Frontal cortex (tissue), 3 donors: ENCODE measurements at regions not wholly inside any gene's neighbourhood (a gene's known extent, or its start where the extent isn't known, plus 50 kb on each side); places are given as distances from the start of the nearest gene placed in this dataset.

Experiments used
- DNase-seq, 2 donors: peaks; one replicate each; pipeline ENCODE4 v3.0.0; 2012; ENCODE audit warnings: low spot score in 2 of 2
- FAIRE-seq: peaks from 2 replicates; lab custom pipeline; 2012; peaks lifted over from hg19 to GRCh38; lab: Jason Lieb, UNC
- donor health status: control.
- donor health status: control.
- donor health status: control.

GRCh38 chr9:10674586-10674985 lies 61.8 kb upstream of the PTPRD start:
- FAIRE-seq = no peak

DNA sequence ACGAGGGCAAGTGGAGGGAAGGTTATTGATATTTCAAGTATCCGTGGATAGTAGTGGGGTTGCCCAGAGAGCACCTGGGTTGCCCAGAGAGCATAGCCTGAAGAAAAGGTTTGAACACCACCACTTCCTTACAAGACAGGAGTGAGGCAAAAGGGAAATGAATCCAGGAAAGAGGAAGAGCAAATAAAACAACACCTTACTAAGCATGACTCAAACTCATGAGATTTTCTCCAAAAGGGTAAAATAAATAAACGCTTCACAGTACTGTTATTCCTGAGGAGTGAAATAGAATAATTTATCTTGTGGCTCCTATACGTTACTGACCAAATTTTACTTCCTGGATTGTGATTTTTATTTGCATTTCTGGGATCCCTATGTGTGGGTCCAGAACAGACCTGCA lies 65.2 kb upstream of the PTPRD start:
- no peak for DNase-seq

More at GRCh38 chr9:10674586-10674985, 61.8 kb upstream of the PTPRD start:
- DNase-seq = no peak

GRCh38 chr9:10678790-10679189 lies 66.0 kb upstream of the PTPRD start:
- no peak for FAIRE-seq
- no peak for DNase-seq

More for the DNA sequence above, 65.2 kb upstream of the PTPRD start:
- no peak for FAIRE-seq

DNA sequence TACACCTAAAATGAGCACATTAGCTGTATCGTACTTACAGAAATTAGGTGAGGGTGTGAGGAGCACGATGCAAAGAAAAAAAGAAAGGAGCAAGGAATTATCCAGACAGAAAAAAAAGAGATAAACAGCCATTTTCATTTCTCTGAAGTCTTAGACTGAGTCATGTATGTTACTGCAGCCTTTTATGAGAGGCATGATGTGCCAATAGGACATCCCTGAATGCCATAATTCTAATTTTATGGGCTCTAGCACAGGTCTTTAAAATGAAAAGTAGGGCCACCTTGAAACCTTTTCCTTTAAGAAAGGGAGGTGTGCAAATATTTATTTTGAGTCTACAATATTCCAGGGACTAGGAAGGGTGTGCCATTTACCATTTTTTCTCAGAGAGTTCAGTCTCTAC lies 74.1 kb upstream of the PTPRD start:
- DNase-seq = no peak
- no peak for FAIRE-seq

- DNase-seq = no peak
- no peak for FAIRE-seq
Observed at GRCh38 chr9:10690546-10690945, 77.7 kb upstream of the PTPRD start.

DNA sequence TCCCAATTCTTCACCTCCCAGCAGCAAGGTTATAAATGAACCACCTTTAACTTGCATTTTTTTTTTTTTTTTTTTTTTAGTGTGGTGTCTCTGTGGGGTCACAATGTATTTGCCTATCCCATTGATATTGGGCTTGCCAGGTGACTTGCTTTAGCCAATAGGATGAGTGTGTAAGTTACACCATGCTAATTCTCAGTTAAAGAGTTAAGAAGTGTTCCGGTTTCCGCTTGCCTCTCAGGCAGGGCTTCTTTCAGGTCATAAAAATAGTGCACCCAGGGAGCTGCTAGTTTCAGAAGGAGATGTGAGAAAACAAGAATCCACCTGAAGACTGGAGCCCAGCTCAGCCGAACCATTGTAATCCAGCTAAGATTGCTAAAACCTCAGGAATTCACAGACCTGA lies 84.2 kb upstream of the PTPRD start:
- FAIRE-seq = no peak
- DNase-seq = no peak

GRCh38 chr9:10700291-10700690 lies 87.5 kb upstream of the PTPRD start:
- DNase-seq (no peak), FAIRE-seq (no peak)

DNA sequence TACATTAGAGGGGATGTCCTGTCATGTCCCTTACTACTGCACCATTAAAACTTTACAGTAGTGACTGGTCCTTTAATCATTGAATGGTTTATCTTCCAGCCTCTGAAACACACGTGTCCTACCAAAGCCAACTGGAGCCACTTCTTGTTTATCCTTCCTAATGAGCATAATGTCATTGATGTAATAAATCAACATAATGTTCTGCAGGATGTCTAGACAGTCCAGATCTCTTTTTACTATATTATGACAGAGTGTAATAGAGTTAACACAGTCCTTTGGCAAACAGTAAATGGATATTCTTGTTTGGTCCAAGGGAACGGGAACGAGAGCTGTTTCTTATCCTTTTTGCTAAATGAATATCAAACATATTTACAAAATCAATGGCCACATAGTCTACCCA lies 88.1 kb upstream of the PTPRD start:
- FAIRE-seq = no peak
- no peak for DNase-seq

DNA sequence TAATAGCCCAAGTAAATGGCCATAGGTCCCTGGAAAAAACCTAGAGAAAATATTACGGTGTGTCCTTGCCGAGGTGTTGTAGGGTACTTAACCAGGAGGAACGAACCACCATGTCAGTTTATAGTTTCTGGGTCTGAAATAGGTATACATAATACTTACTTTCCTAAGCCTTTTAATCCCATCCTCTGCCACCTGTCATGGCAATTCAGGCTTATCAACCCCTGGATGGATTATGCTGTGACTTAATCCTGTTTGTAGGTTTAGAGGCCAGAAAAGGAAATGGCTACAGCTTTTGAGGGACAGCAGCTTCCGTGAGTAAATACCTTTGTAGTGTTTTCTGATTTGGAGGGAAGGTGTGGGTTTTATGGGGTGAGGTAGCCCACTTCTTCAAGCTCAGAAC lies 89.1 kb upstream of the PTPRD start:
- FAIRE-seq (no peak), DNase-seq (no peak)

GRCh38 chr9:10703139-10703538 lies 90.3 kb upstream of the PTPRD start:
- DNase-seq (no peak), FAIRE-seq (no peak)

GRCh38 chr9:10704720-10705119 lies 91.9 kb upstream of the PTPRD start:
- no peak for DNase-seq
- no peak for FAIRE-seq

GRCh38 chr9:10705383-10705782 lies 92.6 kb upstream of the PTPRD start:
- FAIRE-seq = no peak

DNA sequence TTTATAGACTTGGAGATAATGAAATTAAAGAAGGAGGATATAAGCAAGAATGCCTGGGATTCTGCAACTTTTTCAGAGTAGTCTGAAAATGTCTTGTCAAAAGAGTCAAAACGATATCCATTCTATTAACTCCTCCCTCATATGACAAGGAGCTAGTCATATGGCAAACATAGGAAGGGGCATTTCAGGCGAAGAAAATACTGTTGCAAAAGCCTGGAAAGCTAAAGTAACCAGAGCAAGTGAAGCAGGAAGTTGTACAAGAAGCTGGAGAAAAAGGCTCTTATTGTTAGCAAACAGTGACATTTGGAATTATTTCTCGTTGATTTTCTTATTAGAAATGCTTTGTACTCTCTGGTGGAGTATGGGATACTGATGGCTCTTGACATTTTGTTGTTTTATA lies 94.0 kb upstream of the PTPRD start:
- FAIRE-seq = no peak
- DNase-seq = no peak

More at GRCh38 chr9:10705383-10705782, 92.6 kb upstream of the PTPRD start:
- no peak for DNase-seq

DNA sequence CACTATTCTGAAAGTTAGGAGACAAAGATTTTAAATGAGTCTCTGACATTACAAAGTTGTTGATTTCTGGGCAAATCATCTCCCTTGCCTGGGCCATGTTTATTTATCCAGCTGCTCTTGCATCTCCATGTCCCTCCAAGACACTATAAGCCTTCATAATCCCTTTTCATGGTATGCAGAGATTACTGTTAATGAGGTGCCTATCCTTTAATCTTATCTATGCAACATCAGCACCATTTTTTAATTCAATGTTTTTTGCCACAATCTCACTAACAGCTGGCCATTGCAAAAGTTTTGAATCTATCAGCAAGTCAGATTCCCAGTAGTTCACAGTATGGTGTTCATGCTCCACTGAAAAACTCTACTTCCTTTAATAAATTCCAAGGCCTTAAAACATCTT lies 108.5 kb upstream of the PTPRD start:
- DNase-seq (no peak), FAIRE-seq (no peak)

DNA sequence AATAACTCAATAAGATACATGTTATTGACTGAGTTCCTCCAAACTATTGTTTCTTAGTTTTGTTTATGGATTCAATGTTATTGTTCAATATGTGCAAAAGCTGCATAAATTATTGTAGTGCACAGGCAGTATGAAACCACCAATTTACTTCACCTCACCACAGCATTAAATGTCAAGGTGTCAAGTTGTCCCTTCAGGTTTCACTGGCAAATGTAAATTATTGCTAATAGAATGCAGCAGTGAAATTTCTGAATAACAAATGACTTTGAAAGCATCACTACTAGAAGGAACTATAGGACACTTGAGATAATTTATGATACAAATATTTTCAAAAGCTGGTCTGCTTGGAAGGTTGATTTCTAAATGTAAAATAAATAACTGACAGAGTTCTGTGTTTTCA lies 116.4 kb upstream of the PTPRD start:
- DNase-seq = no peak
- no peak for FAIRE-seq

DNA sequence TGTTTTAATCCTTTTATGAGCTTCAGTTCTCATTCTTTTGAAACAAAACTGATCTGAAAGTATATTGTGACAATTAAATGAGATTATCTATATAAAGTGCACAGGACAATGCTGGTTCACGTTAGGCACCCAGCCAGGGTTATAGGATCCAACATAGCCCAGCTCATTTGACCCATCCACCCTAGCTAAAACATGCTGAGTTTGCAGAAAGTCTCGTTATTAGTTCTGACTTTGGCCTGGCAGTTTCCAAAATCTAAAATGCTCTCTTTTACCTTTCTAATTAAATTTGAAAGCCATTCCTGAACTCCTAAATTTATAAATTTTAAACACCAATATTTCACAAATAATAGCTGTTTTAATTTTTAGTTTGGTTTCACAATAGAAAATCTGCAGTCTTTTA lies 131.9 kb upstream of the PTPRD start:
- FAIRE-seq (no peak), DNase-seq (no peak)

DNA sequence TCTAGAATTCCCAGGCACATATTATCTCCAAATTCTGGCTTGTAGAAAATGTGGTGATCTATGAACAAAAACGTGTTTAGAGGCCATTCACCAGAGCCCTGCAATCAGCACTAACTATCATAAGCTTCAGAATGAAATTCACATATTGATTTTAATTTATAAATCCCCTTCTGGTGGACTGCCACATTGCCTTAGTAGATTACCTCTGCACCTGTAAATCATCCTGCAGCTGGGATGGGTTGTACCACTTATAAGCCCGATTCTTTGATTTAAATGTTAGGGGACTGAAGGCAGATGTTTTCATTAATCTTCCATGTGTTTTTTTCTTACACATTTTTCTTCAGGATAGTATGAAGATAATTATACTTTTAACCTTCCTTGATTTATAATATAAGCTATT lies 140.7 kb upstream of the PTPRD start:
- FAIRE-seq (no peak), DNase-seq (no peak)

DNA sequence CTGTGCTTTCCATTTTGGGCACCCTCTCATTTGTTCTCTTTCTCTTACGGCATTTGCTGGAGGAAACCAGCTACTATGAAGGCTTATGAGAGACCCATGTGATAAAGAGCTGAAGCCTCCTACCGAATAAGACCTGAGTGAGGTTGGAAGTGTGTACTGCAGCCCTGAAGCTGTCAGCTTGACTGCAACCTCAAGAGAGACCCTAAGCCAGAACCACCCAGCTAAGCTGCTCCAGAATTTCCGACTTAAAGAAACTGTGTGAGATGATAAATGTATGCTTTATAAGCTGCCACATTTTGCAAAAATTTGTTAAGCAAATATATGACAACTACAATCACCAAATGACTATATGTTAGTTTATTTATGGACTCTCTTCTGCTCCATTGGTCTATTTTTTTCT lies 151.7 kb upstream of the PTPRD start:
- FAIRE-seq (no peak), DNase-seq (no peak)

GRCh38 chr9:10773136-10773535 lies 160.3 kb upstream of the PTPRD start:
- DNase-seq (no peak), FAIRE-seq (no peak)

DNA sequence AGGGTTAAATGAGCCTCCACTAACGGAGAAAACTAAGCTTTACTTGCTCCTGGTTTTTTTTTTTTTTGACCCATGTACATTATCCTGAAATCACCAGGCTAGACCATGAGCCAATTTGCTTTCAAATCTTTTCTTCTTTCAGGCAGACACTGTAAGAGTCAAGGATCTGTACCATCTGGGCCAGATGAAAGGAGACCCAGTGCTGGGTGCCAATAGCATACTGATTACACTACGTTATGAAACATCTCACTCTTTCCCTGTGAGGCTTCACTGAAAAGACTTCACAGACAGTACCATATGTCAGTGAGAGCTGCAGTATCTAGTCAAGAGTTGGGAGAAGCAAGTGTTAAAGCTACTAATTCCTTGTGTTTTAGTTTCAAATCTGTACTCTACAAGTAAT lies 161.2 kb upstream of the PTPRD start:
- FAIRE-seq (no peak), DNase-seq (no peak)

GRCh38 chr9:10785255-10785654 lies 172.5 kb upstream of the PTPRD start:
- DNase-seq (no peak), FAIRE-seq (no peak)

DNA sequence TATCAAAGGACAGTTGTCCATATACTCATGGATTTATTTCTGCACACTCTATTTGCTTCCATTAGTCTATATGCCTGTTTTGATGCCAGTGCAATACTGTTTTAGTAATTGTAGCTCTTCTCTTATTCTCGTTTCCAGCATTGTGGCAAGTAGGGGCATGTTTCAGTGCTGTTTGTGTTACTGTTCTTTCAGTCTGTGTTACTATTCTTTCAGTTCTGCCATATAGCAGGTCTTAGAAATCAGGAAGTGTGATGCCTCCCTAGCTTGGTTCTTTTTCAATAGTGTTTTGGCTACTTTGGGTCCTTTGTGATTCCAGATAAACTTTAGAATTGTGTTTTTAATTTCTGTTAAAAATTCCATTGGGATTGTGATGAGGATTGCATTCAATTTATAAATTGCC lies 180.5 kb upstream of the PTPRD start:
- FAIRE-seq = no peak

DNA sequence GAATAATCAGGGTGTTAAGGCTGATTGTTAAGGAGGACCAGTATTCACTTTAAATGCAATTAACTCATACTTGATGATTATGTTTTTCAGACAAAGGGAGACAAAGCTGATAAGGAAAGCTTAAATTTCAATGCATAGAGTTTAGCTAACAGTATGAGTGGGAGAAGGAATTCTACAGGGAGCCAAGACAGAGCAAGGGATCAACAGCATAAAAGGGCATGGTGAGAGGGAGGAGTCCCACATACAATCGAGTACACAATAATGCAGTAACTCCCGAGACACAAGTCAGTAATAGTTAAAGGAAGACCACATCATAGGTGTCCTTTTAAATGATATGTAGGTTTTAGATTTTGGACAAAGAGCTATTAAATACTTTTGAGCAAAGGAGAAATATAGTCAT lies 191.7 kb upstream of the PTPRD start:
- FAIRE-seq (no peak), DNase-seq (no peak)

More for the DNA sequence above, 180.5 kb upstream of the PTPRD start:
- no peak for DNase-seq
